ENCODE measurements at regions not wholly inside any gene's neighbourhood (a gene's known extent, or its start where the extent isn't known, plus 50 kb on each side); places are given as distances from the start of the nearest gene placed in this dataset.

- TF ChIP-seq, protein P1, sequence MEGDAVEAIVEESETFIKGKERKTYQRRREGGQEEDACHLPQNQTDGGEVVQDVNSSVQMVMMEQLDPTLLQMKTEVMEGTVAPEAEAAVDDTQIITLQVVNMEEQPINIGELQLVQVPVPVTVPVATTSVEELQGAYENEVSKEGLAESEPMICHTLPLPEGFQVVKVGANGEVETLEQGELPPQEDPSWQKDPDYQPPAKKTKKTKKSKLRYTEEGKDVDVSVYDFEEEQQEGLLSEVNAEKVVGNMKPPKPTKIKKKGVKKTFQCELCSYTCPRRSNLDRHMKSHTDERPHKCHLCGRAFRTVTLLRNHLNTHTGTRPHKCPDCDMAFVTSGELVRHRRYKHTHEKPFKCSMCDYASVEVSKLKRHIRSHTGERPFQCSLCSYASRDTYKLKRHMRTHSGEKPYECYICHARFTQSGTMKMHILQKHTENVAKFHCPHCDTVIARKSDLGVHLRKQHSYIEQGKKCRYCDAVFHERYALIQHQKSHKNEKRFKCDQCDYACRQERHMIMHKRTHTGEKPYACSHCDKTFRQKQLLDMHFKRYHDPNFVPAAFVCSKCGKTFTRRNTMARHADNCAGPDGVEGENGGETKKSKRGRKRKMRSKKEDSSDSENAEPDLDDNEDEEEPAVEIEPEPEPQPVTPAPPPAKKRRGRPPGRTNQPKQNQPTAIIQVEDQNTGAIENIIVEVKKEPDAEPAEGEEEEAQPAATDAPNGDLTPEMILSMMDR (conservative IDR thresholded peaks at IDR 0.05): no peak
- TF ChIP-seq ZFX (IDR thresholded peaks at IDR 0.05): no peak
Measured at GRCh38 chr5:124262991-124263571, 483.4 kb downstream of the ZNF608 start.
